HEK293 (cell line): ENCODE measurements at regions not wholly inside any gene's neighbourhood (a gene's known extent, or its start where the extent isn't known, plus 50 kb on each side); places are given as distances from the start of the nearest gene placed in this dataset.

ENCODE experiments used
- CTCF ChIA-PET: fragments of 350-600 bp; formaldehyde crosslinking; extraction: SDS; loops from one replicate; lab custom pipeline; 2021; ENCODE audit warnings: antibody characterized with exemption; lab: Yijun Ruan, JAX
- POLR2A ChIA-PET: fragments of 300-600 bp; formaldehyde crosslinking; extraction: SDS; loops from one replicate; lab custom pipeline; 2020; ENCODE audit warnings: antibody characterized with exemption, inconsistent platforms; lab: Yijun Ruan, JAX
- H3K27ac ChIP-seq: fragments of 200-500 bp; sonication (Bioruptor generic); 2 replicates; pipeline ENCODE4 v1.5.1; 2014; ENCODE audit warnings: low read depth, low read length, control low read depth, inconsistent platforms; ENCODE audit errors: extremely low read depth
- H3K36me3 ChIP-seq, 2 experiments: fragments of 200-500 bp in 1 of 2; sonication (Bioruptor generic) in 1 of 2; 1 replicate in 1 of 2; 2 replicates in 1 of 2; pipeline ENCODE4 v1.5.1; 2014 to 2017; ENCODE audit warnings: inconsistent platforms in 2 of 2, low read length in 2 of 2; ENCODE audit not compliant: control insufficient read depth in 2 of 2, insufficient read depth in 1 of 2
- H3K4me1 ChIP-seq: fragments of 200-500 bp; sonication (Bioruptor generic); 2 replicates; pipeline ENCODE4 v1.5.1; 2014; ENCODE audit warnings: mild to moderate bottlenecking, low read length, inconsistent platforms; ENCODE audit not compliant: control insufficient read depth, insufficient read depth
- H3K4me3 ChIP-seq: 2 replicates; pipeline ENCODE4 v1.5.1; 2011; ENCODE audit warnings: low read depth, mild to moderate bottlenecking, control low read depth, low read length, moderate library complexity
- H3K9me3 ChIP-seq: fragments of 200-500 bp; sonication (Bioruptor generic); 2 replicates; pipeline ENCODE4 v1.5.1; 2014; ENCODE audit warnings: low read depth, low read length, inconsistent platforms; ENCODE audit not compliant: control insufficient read depth, insufficient read depth
- IKZF3 ChIP-seq: fragments of 450-650 bp; IDR thresholded peaks from 2 replicates; pipeline ENCODE4 v1.5.0; 2018; ENCODE audit warnings: missing biosample characterization, mild to moderate bottlenecking, missing genetic modification characterization, moderate library complexity
- KLF9 ChIP-seq: fragments of 450-650 bp; formaldehyde crosslinking; IDR thresholded peaks from 2 replicates; pipeline ENCODE4 v1.5.1; 2016; ENCODE audit warnings: missing biosample characterization, missing genetic modification characterization, low read depth
- SP7 ChIP-seq: fragments of 450-650 bp; formaldehyde crosslinking; IDR thresholded peaks from 2 replicates; pipeline ENCODE4 v1.5.1; 2016; ENCODE audit warnings: missing biosample characterization, missing genetic modification characterization
- ZBTB11 ChIP-seq: fragments of 450-650 bp; formaldehyde crosslinking; conservative IDR thresholded peaks from 2 replicates; pipeline ENCODE4 v1.5.1; 2016; ENCODE audit warnings: low read depth, missing biosample characterization, missing genetic modification characterization
- ZNF211 ChIP-seq: fragments of 450-650 bp; formaldehyde crosslinking; IDR thresholded peaks from 2 replicates; pipeline ENCODE4 v1.5.1; 2016; ENCODE audit warnings: low read depth, missing biosample characterization, missing genetic modification characterization
- ZNF324 ChIP-seq: fragments of 450-650 bp; formaldehyde crosslinking; IDR thresholded peaks from 2 replicates; pipeline ENCODE4 v1.5.1; 2016; ENCODE audit warnings: missing biosample characterization, missing genetic modification characterization
- ZNF341 ChIP-seq: fragments of 450-650 bp; formaldehyde crosslinking; IDR thresholded peaks from 2 replicates; pipeline ENCODE4; 2016; ENCODE audit warnings: low read depth, missing biosample characterization, missing genetic modification characterization
- ZNF398 ChIP-seq: fragments of 450-650 bp; formaldehyde crosslinking; IDR thresholded peaks from 2 replicates; pipeline ENCODE4 v1.5.1; 2017; ENCODE audit warnings: missing biosample characterization, missing genetic modification characterization
- ZNF426 ChIP-seq: fragments of 450-650 bp; formaldehyde crosslinking; IDR thresholded peaks from 2 replicates; pipeline ENCODE4 v1.5.1; 2017; ENCODE audit warnings: missing biosample characterization, missing genetic modification characterization, mild to moderate bottlenecking, inconsistent platforms, moderate library complexity
- ZNF473 ChIP-seq: fragments of 450-650 bp; formaldehyde crosslinking; IDR thresholded peaks from 2 replicates; pipeline ENCODE4 v1.5.1; 2017; ENCODE audit warnings: missing biosample characterization, missing genetic modification characterization
- ZNF48 ChIP-seq: fragments of 450-650 bp; formaldehyde crosslinking; IDR thresholded peaks from 2 replicates; pipeline ENCODE4 v1.5.1; 2016; ENCODE audit warnings: missing biosample characterization, missing genetic modification characterization
- ZNF513 ChIP-seq: fragments of 450-650 bp; IDR thresholded peaks from 2 replicates; pipeline ENCODE4 v1.5.1; 2018; ENCODE audit warnings: missing biosample characterization, missing genetic modification characterization
- ZNF571 ChIP-seq: fragments of 450-650 bp; formaldehyde crosslinking; IDR thresholded peaks from 2 replicates; pipeline ENCODE4 v1.5.0; 2017; ENCODE audit warnings: missing biosample characterization, missing genetic modification characterization
- ZNF610 ChIP-seq: fragments of 450-650 bp; formaldehyde crosslinking; IDR thresholded peaks from 2 replicates; pipeline ENCODE4 v1.5.1; 2016; ENCODE audit warnings: missing biosample characterization, missing genetic modification characterization, borderline replicate concordance
- ZNF624 ChIP-seq: fragments of 450-650 bp; formaldehyde crosslinking; IDR thresholded peaks from 2 replicates; pipeline ENCODE4 v1.5.1; 2017; ENCODE audit warnings: missing biosample characterization, missing genetic modification characterization
- ZNF768 ChIP-seq: fragments of 450-650 bp; formaldehyde crosslinking; IDR thresholded peaks from 2 replicates; pipeline ENCODE4 v1.5.1; 2018; ENCODE audit warnings: missing biosample characterization, mild to moderate bottlenecking, missing genetic modification characterization
- ZSCAN18 ChIP-seq: fragments of 450-650 bp; formaldehyde crosslinking; IDR thresholded peaks from 2 replicates; pipeline ENCODE4 v1.5.1; 2016; ENCODE audit warnings: missing biosample characterization, missing genetic modification characterization
- ZSCAN30 ChIP-seq: fragments of 450-650 bp; IDR thresholded peaks from 2 replicates; pipeline ENCODE4 v1.5.1; 2018; ENCODE audit warnings: missing biosample characterization, mild to moderate bottlenecking, missing genetic modification characterization, moderate library complexity

GRCh38 chrX:27404366-27404765 lies 58.8 kb downstream of the PPP4R3C start:
- ChIA-PET POLR2A (no interaction called here), CTCF (interaction anchor here (0.6 kb wide), 1 partner anchor 111 kb away, joined by 3 read pairs; no protein-coding TSS in a partner anchor)
- TF ChIP-seq ZNF426 (tag by site-specific recombination) (no peak), ZNF768 (tag by site-specific recombination) (no peak), ZNF398 (tag by site-specific recombination) (no peak), IKZF3 (tag by site-specific recombination) (no peak)
- H3K27ac ChIP-seq, result no peak overlapping the region
- no peaks in the 10 kb centered on the region for H3K9me3 ChIP-seq
- no peak overlapping the region for H3K4me3 ChIP-seq
- H3K36me3 ChIP-seq, result no peaks in the 10 kb centered on the region
- no peaks in the 10 kb centered on the region for H3K4me1 ChIP-seq

- TF ChIP-seq ZNF571 (tag by site-specific recombination) (no peak), ZBTB11 (no peak), ZSCAN30 (no peak), SP7 (tag by site-specific recombination) (no peak), ZNF513 (tag by site-specific recombination) (no peak), ZNF624 (tag by site-specific recombination) (no peak), ZNF341 (tag by site-specific recombination) (no peak), ZNF211 (no peak), ZNF48 (tag by site-specific recombination) (no peak), KLF9 (tag by site-specific recombination) (no peak), ZSCAN18 (tag by site-specific recombination) (no peak), ZNF324 (tag by site-specific recombination) (no peak), ZNF610 (tag by site-specific recombination) (no peak), ZNF473 (tag by site-specific recombination) (no peak)
- CTCF ChIA-PET, result interaction anchor here (0.6 to 1.0 kb wide), 4 partner anchors 11 to 616 kb away, joined by 3 to 9 read pairs (median 4); no protein-coding TSS in a partner anchor
- POLR2A ChIA-PET, result no interaction called here
Observed at GRCh38 chrX:27399146-27399456, 64.0 kb downstream of the PPP4R3C start.

More at GRCh38 chrX:27399146-27399456, 64.0 kb downstream of the PPP4R3C start:
- Histone ChIP-seq H3K9me3 (no peaks in the 10 kb centered on the region), H3K4me3 (no peak overlapping the region), H3K27ac (no peak overlapping the region), H3K36me3 (no peaks in the 10 kb centered on the region), H3K4me1 (no peaks in the 10 kb centered on the region)
